ENCODE measurements at regions not wholly inside any gene's neighbourhood (a gene's known extent, or its start where the extent isn't known, plus 50 kb on each side); places are given as distances from the start of the nearest gene placed in this dataset.

- no peak for DNase-seq (ENCODE audit: low read depth)
These were observed 787.3 kb upstream of the KLHL1 start for GRCh38 chr13:70895599-70895998.

GRCh38 chr13:70894258-70894657, 786.0 kb upstream of the KLHL1 start:
- DNase-seq (ENCODE audit: low read depth), result no peak

- DNase-seq (ENCODE audit: low read depth), result no peak
These were observed 785.6 kb upstream of the KLHL1 start for GRCh38 chr13:70893832-70894231.

GRCh38 chr13:70890289-70890688, 782.0 kb upstream of the KLHL1 start:
- DNase-seq (ENCODE audit: low read depth), result no peak

GRCh38 chr13:70889163-70889562, 780.9 kb upstream of the KLHL1 start:
- no peak for DNase-seq (ENCODE audit: low read depth)

GRCh38 chr13:70884196-70884595, 775.9 kb upstream of the KLHL1 start:
- DNase-seq (ENCODE audit: low read depth), result no peak

DNA sequence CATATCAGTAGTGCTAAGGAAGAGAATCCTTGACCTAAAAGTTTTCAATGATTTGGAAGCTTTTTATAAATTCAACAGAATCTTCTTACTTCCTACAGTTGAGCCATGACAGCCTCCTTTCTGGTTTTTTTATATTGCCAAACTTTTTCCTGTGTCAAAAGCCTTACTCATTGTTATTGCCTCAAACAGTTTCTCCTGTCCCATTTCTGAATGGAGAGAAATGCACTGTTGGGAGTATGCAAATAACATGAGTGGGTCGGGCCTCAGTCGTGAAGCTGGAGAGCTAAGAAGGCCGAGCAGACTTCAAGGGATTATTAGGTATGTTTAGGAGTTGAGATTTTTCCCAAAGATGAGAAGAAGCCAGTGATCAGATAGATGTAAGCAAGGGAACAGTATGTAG, 766.4 kb upstream of the KLHL1 start:
- DNase-seq (ENCODE audit: low read depth), result no peak

GRCh38 chr13:70864731-70865130, 756.5 kb upstream of the KLHL1 start:
- DNase-seq (ENCODE audit: low read depth), result no peak

DNA sequence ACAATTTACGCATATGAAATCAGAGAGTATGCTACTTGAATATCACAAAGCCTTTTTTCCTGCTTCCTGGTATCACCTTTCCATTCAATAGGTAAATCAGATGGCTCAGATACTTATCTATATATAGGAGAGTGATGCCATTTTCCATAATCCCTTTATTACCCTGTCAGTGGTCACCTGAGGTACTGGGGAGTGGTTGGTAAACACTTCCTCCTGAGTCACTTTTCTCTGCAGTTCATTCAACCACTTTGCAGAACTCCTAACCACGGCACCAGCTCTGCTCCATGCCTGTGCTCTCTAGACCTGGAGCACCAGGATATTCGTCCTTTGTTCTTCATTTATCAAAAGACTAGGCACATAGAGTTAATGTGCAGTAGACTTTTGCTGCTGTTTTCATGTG, 748.5 kb upstream of the KLHL1 start:
- DNase-seq (ENCODE audit: low read depth), result no peak

DNA sequence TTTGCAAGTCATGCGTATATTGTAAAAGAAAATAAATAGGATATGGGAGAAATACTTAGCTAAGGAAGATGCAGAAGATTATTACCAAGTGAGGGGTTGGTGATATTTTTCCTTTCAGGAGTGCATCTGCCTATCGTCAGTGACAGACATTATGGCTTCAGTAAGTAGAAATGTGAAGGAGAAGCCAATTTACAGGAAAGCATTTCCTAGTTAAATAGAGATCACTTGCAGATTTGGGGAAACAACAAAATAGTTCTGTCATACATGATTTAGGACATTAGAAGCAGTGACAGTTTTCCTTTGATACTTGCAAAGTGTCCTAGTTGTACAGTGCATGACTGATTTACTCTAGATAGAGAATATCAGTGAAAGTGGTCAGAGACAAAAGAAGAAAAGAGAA, 747.8 kb upstream of the KLHL1 start:
- no peak for DNase-seq (ENCODE audit: low read depth)

GRCh38 chr13:70849222-70849621, 741.0 kb upstream of the KLHL1 start:
- DNase-seq (ENCODE audit: low read depth), result no peak

- no peak for DNase-seq (ENCODE audit: low read depth)
These were observed 736.3 kb upstream of the KLHL1 start for GRCh38 chr13:70844391-70845108.

- DNase-seq (ENCODE audit: low read depth), result no peak
These were observed 733.9 kb upstream of the KLHL1 start for GRCh38 chr13:70842062-70842644.

- no peak for DNase-seq (ENCODE audit: low read depth)
These were observed 733.2 kb upstream of the KLHL1 start for GRCh38 chr13:70841240-70842061.

GRCh38 chr13:70835371-70835770, 727.1 kb upstream of the KLHL1 start:
- DNase-seq (ENCODE audit: low read depth), result no peak

DNA sequence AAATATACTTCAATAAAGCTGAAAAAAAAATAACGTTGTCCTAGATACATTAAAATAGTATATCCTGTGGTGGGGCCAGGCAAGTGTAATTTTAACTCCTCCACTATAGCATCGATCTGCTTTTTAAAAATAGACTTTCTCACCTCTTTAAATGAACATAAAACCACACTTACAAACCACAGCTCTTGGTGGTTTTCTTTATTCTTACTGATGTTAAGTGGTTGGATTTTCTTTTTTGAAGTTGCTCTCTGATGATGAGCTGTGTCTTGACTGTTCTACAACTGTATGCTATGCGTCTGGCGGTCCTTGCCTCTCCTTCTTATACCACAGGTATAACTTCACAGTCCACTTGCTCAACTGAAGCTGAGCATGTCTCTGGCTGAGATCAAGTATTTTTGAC, 721.5 kb upstream of the KLHL1 start:
- DNase-seq (ENCODE audit: low read depth), result no peak

DNA sequence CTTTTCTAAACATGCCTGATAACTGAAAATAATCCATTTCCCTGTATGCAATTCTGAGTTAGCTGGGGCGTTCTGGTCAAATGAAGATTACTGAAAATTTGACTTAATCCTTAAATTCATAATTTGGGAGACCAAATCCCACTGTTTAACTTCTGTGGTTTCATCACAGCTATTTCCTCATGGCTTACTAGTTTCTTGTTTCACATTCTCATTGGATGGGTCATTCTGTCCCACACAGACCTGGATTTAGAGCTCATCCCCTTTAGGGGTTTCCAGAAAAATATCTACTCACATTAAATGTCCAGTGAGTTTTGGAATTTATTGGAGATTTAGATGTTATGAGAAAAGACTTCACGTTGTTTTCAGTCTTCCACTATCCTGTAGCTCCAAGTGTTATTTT, 709.3 kb upstream of the KLHL1 start:
- DNase-seq (ENCODE audit: low read depth), result no peak

- DNase-seq (ENCODE audit: low read depth), result no peak
These were observed 708.6 kb upstream of the KLHL1 start for GRCh38 chr13:70816853-70817252.

- no peak for DNase-seq (ENCODE audit: low read depth)
These were observed 706.4 kb upstream of the KLHL1 start for GRCh38 chr13:70814684-70815083.

DNA sequence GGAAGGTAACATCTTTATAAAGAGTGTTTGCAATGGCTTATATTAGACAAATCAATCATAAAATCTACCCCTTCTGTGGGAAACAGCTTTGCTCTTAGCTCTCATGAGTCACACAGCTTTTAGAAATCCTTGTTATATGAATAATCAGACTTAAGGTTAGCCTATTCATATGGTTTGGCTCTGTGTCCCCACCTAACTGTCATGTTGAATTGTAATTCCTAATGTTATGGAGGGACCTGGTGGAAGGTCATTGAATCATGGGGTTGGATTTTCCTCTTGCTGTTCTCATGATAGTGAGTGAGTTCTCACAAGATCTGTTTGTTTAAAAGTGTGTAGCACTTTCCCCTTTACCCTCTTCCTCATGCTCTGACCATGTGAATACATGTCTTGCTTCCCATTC, 704.2 kb upstream of the KLHL1 start:
- no peak for DNase-seq (ENCODE audit: low read depth)

GRCh38 chr13:70809588-70809987, 701.3 kb upstream of the KLHL1 start:
- DNase-seq (ENCODE audit: low read depth), result no peak

DNA sequence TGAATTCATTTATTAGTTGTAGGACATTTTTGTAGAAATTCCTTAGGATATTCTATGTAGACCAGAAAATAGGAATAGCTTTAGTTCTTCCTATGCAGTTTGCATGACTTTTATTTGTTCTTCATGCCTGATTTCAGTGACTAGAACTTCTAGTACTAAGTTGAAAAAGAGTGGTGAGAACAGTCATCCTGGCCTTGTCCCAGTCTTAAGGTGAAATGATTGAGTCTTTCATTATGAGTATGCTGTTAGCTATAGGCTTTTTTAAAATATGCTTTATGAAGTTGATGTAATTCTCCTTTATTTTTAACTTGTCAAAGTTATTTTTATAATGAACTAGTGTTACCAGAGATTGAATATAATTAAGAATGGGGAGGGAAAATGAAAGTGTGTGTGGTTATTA, 690.1 kb upstream of the KLHL1 start:
- no peak for DNase-seq (ENCODE audit: low read depth)

- DNase-seq (ENCODE audit: low read depth), result no peak
These were observed 687.2 kb upstream of the KLHL1 start for GRCh38 chr13:70795484-70795883.

All from M059J (cell line).